SIG-M5 treated with dmso at 0.1 percent for 504 hours (cell line): ENCODE measurements at regions not wholly inside any gene's neighbourhood (a gene's known extent, or its start where the extent isn't known, plus 50 kb on each side); places are given as distances from the start of the nearest gene placed in this dataset.
"Not testable (repeated sequence)": the region's sequence is repeated elsewhere in the genome, so short reads cannot be mapped to it uniquely, and the experiment has no call there.

Experiments
- DNase-seq: peaks from one replicate; lab custom pipeline; 2025; ENCODE audit not compliant: unreplicated experiment; lab: John Stamatoyannopoulos, UW

DNA sequence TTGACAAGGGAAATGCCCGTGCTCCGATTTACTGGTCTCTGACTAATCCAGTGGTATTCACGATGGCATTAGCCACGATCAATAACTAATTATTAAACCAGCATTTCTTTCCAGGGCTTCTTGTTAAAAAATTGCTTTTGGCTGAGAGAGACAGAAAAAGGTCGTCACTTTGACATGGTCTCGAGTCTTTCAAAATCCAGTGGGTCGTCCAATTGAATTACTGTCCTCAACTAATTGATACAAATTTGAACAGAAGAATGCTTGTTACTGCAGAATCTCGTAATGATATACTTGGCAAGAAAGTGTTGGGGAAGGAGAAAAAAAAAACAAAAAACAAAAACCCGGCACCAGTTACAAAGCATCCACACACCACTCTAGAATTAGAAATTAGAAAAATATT, 318.4 kb downstream of the NR2F2 start:
- DNase-seq, result no peak

DNA sequence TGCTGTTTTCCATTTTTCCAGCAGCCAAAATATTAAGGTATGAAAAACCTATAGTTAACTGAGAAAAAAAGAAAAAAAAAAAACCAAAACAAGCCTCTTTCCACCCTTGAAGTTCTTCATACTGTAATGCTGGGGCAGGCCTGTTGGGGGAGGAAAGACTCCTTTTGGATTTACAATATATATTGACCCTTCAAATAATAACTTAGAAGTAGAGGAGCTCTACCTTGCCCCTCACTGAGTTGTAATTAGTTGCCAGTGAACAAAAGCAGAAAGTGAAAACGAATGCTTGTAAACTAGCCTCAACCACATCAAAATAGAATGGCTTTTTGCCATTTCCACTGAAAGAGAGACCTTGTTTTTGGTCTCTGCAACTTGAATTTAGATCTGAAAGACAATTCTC, 326.6 kb downstream of the NR2F2 start:
- no peak for DNase-seq

DNA sequence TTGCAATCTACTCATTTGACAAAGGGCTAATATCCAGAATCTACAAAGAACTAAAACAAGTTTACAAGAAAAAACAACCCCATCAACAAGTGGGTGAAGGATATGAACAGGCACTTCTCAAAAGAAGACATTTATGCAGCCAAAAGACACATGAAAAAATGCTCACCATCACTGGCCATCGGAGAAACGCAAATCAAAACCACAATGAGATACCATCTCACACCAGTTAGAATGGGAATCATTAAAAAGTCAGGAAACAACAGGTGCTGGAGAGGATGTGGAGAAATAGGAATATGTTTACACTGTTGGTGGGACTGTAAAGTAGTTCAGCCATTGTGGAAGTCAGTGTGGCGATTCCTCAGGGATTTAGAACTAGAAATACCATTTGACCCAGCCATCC, 336.5 kb downstream of the NR2F2 start:
- DNase-seq, result not testable (repeated sequence)

DNA sequence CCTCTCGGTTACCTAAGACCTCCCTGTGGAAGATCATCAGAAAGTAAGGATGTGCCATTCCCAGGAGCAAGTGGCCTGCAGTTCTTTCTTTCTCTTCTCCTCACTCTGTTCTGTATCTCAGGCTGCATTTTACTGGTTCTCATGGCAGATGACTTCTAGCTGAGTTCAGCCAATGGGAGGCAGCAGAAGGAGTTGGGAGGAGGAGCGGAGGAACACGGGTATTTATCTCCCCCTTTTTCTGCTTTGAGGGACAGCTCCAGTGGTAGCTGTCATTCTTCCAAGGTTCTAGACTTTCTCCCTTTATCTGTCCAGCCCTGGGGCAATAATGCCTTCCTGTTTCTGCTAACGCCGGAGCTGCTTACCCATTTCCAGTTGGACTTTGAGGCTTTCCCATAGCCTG, 339.9 kb downstream of the NR2F2 start:
- DNase-seq, result no peak

DNA sequence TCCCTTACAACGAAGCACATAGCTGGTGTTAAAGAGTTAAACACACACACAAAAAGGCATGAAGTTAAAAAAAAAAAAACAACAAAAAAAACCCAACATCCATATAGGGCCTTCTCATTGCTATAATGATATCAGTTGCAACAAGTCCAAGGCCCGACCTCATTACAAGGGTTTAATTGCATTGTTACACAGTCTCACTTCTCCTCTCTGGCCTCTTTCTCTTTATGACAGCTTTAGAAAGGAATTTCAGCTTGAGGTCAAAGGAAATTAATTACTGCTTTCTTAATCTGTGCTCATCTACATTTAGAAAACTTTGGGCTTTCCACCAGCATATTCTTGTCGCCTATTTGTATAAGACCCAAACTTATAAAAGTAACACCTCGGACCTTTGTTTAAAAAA, 342.1 kb downstream of the NR2F2 start:
- DNase-seq, result peak; percentile 33

DNA sequence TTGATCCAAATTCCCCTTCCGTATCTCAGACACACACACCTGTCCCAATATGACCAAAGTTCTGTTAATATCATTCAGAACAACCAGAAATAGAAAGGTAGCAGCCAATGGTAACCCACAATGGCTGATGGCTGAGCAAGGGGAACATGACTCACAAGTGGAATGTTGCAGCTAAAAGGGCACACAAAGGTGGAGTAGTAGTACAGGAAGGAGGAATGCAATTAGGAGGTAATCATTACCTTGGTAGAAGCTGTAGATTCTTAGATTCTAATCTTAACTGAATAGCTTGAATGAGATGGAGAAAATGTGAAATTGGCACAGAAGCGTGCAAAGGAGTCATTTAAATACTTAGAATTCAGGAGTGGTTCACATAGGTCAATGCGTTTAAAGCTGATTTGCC, 347.9 kb downstream of the NR2F2 start:
- DNase-seq, result no peak

DNA sequence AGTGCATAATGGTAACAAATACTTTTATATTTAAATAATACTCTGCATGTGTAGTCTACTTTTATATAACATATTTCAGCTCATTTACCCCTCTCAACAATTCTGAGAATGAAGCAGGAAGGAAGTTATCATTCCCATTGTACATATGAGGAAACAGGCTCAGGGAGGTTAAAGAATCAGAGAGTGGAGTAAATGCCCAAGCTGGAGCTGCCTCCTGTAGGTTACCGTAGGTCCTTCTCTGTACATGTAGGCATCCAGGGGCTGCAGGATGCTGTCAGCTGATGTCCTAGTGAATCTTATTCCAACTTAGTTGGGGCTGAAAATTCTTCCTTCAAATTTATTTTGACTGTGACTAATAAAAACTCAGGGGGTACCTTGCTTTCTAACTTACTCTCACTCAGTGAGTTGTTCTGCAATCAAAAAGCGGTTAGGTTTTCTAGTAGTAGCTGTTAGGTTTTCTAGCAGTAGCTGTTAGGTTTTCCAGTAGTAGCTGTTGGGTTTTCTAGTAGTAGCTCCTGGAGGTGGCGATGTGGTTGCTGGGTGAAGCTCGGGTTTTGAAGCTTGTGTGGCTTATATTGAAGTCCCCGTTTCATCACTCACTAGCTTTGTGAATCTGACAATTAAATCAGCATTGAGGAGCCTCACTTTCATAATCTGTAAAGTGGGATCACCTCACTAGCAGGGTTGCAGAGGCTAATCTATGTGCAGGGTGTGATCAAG, 357.0 kb downstream of the NR2F2 start:
- DNase-seq, result no peak

DNA sequence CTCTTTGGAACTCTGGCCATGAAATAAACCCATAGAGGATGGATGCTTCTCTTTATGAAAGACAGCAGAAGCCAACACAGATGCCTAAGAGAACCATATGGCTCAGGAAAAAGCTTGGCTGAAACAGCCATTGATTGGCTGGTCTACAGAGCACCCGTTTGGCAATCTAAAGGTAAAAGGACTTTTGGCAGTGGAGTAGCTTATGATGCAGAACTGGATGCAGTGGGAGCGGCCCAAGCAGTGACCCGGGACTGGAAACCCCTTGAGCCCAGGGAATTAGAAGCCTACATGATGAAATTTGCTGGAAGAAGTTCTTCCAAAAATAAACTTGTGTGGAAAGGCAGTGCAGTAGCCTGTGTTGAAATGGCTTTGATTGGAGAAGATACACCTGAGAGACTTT, 360.2 kb downstream of the NR2F2 start:
- DNase-seq, result no peak

DNA sequence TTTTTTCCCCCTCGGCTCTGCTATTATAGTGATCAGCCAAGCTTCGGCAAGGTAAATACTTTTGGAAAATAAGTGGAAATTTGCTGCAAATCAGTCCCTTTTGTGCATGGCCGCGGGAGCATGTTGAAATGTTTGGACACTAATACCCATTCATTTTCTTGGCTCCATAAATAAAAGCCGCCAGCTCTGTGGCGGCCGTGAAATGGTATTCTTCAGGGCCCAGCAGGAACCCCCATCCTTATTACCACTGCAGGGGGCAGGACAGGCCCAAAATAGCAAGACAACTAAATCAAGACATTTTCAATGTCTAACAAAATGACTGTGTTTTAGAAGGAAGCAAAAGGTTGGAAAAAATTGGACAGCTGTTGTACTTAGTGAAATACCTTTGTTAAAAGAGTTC, 362.3 kb downstream of the NR2F2 start:
- no peak for DNase-seq

DNA sequence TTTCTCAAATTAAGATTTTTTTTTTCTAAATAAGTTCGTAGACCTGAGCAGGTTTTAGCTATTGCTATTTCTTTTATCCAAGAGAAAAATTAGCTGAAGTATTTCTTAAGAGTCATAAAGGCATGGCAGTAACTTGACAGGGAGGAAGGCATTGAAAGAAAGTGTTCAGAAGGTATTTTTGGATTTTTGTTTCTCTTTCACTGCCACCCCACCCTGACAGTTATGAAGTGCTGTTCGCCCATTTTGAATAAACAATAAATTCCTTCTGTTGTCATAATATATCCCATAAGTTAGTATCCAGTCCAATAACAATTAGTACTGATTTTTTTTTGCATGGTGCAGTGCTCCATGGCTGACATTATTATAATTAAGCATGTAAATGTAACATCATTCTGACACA, 363.0 kb downstream of the NR2F2 start:
- no peak for DNase-seq

DNA sequence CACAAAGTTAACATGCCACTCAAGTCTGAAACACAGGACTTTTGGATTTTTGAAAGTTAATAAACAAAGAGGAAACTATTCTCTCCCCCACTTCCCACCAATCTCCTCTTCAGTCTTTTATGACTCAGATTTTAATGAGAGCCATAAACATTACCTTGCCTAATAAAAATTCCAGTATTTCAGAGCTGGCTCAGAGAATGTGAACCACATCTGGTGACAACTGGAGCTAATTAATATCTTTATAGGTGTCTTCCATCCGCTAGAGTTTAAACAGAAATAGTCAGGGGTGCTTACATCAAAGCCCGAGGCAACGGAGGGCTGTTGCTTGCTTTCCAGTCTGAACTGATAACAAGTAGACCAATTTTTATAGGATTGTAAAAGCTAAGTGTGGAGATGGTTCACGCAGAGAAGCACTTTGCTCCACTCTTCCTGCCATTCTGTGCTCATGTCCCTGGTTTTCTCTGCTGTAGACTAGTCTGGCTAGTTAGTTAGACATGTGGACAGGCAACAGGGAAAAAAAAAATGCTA, 363.6 kb downstream of the NR2F2 start:
- no peak for DNase-seq

DNA sequence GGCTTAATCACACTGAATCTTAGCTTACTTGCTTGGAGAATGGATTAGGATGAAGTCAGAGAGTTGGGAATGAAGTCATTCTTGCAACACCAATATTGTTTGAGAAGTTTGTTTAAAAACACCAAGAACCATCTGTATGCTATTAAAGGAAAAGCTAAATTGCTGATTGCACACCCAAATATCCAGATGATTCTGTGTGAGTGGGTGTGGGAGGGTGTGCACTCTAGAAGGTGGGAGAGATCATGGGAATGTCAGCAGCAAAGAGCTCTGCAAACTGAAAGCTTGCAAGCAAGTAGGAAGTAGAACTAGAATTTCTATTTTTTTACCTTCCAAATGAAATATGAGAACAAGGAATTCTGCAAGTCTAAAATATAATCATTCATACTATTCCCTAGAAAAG, 364.9 kb downstream of the NR2F2 start:
- DNase-seq, result no peak

DNA sequence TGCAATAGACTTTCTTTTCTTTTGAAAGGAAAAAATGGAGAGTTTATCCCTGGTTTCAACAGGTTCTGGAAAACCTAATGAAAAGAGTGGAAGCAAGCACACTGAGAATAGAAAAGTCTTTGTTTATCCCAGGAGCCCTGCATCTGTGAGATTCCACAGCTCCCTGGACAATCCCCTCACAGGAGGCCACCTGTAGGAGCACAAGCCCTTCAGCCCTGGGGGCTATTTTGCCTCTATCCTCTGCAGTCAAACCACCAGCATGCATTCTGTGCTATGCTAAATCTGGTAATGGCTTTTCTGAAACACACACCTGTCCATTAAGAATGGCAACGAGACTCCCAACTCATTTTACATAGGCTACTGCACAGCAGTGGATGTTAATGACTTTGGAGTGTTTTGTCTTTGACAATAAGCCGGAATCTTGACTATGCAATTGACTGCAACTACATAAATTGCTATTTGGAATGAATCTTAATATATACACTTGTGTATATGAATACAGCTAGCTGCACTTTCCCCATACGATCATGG, 369.4 kb downstream of the NR2F2 start:
- no peak for DNase-seq

DNA sequence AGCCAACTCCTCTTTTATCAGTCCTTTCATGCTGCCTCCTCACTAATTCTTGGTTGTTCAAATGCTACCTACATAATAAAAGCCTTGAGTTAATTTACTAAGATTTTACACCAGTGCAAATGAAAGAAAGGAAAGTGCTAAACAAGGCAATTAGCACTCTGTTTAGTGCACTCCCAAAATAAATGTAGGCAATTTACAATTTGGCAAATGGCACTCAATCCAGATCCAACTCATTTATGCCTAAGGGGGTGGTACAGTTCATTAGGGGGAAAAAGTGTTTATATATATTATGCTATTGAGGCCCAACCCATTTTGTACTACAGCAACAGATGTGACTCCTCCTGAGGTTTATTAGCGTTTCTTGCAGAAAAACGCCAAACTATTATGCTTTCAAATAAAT, 370.1 kb downstream of the NR2F2 start:
- no peak for DNase-seq

DNA sequence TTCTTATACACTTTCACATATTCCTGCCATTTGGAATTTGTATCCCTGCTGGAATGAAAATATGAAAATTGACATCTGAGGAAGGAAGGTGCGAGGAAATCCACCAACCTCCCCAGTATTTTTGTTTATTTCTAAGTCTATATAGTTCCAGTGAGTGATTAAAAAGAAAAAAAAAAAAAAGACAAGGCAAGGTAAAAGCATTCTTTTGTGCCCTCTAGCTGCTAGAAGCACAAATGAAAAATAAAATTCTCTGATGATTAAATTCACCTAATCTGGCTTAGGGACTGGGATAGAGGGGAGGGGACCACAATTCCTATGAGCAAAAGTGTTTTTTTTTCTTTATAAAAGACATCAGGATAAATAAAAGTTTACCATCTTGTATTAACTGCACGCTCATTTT, 370.9 kb downstream of the NR2F2 start:
- DNase-seq, result no peak

DNA sequence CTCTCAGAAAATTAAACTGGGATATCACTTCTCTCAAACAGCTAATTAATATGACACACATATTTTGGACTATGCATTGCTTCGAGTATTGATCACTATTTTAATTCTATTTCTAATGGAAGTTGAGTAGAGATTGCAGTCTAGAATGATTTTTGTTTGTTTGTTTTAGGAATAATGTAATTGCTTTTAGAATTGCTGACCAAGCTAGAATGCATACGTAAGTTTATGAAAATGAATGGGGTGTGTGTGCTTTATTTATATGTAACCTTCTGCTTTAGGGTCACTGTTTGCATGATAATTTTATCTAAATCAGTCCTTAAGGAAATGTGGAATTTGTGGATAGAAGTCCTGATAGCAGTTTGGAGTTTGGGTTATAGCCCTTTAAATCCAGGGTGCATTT, 371.4 kb downstream of the NR2F2 start:
- DNase-seq, result no peak

DNA sequence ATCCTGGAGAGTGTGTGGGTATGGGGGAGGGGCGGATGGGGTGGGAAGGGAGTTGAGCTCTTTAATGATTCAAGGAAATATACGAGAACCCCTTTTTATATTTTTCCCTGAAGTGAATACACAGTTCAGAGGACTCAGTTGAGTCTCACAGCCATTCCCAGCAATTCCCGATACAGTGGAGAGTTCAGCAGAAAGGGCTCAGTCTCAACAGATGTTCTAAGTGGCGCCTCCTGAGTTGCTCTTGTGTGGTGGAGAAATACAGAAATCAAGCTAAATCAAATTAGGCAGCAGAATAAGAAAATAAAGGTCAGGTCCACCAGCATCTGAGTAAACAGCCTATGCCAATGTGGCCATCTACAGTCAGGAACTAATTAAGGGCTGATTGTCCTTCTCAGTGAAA, 372.1 kb downstream of the NR2F2 start:
- DNase-seq, result no peak

DNA sequence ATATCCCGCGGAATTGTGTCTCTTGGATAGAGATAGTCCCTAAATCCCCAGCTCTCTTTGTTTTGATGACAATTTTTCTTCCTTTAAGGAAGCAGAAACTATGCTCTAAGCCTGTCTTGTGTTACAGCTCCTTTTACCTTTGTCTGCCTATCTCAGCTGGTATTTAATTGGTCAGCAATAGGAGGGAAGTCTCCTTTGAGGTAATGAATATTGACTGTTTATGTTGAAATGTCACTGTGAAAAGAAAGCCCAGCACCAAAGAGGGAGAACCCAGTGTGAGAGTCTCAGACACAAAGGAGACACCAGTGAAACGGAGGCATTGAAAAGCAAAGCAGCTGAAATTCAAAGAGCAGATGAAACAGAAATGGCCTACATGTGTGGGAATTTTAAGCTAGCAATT, 372.6 kb downstream of the NR2F2 start:
- no peak for DNase-seq

DNA sequence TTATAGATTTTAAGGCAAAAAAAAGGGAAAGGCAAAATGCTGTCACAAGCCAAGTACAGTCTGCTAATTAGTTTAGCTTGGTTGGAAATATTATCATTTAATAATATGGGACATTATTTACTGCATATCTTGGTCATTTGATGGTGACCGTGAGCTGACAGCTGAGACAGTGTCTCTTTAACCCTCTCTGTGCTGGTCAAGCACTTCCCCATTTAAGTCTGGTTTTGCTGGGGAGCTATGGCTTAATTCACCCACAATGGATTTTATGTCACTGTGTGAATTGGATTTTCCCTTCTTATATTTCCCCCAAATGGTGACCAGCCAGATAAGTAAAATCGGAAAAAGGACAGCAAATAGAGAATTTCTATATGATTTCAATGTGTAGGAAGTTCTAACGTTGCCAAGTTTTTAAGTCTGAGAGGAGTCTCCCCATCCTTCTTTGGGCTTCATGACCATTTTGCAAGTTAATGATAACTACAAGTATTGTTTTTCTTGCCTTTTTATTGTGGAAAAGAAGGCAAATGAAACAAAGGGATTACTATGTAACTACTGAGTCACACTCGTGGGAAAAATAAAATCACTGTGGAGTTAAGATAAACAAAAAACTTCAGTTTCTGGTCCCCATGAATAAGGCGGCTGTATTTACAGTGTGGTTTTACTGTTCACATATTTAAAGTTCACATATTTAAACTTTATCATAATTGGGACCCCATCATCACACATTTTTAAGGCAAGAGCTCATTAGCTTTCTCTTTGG, 373.5 kb downstream of the NR2F2 start:
- DNase-seq, result no peak

DNA sequence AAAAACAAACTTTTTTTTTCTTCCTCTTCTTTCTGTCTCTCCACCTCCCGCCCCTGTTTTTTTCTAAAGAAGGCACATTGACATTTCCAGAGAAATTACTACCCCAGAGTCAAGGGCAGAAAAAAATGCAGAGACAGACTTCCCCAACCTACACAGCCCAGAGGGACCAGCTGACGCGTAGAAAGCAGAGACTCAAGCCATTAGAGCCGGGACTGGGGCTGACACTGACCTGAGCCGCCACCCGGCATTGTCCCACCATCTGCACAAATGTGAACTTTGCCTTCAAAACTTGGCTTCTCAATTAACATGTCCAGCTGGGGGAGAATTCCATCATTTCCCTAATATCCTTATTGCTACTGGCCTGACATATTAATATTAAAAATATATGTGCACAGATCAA, 385.6 kb downstream of the NR2F2 start:
- no peak for DNase-seq

DNA sequence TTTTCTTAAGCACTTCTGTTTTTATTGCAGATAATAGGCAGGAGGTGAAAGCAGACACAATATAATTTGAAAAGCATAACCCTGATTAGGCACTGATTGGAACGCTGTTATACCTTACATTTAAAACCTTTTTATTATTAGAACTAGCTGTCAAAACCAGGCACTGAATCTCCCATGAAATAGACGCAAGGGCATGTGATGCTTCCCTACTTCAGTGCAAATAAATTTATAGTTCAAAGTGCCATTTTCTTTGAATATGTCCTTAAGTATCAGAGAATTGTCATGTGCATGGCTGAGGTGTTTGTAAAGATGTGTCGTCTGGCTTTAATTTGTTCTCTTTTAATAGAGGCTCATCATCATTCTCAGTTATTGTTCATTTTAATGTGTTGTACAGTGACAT, 386.0 kb downstream of the NR2F2 start:
- DNase-seq, result no peak

DNA sequence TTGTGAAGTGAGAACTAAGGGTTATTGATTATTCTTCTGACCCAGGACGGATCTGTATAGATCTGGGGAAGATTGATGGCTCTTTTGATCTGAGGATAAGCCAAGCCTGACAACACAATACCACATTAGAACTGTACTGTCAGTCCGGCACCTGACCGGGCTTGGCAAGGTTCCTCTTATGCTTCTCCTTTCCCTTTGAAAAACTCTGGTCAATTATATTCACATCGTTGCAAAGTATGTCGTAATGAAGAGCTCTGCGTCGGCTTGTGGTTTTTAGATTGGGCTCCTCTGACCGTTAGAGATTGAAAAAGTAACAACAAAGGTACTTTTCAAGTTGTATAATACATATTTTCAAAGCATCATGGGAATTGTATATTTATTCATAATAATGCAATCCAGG, 389.8 kb downstream of the NR2F2 start:
- peak; percentile 80 for DNase-seq
